Mucosa of descending colon (tissue), 3 donors: ENCODE measurements at regions not wholly inside any gene's neighbourhood (a gene's known extent, or its start where the extent isn't known, plus 50 kb on each side); places are given as distances from the start of the nearest gene placed in this dataset.

Experiments used
- ATAC-seq: fragments of 200-7000 bp; cut with Tn5 transposase; one replicate; pipeline ENCODE4 v1.9.1; 2020; ENCODE audit warnings: mild to moderate bottlenecking, moderate library complexity
- DNase-seq, 3 donors: peaks; one replicate each; pipeline ENCODE4 v3.0.0-alpha.2; 2020
- H3K36me3 ChIP-seq: fragments of 200-600 bp; one replicate; pipeline ENCODE4 v1.8.0; 2021; ENCODE audit warnings: low read depth, mild to moderate bottlenecking
- H3K4me1 ChIP-seq: fragments of 200-600 bp; one replicate; pipeline ENCODE4 v1.8.0; 2021; ENCODE audit warnings: low read depth, mild to moderate bottlenecking
- H3K4me3 ChIP-seq: fragments of 200-600 bp; one replicate; pipeline ENCODE4 v1.8.0; 2021; ENCODE audit warnings: mild to moderate bottlenecking
- H3K9me3 ChIP-seq: fragments of 200-600 bp; one replicate; pipeline ENCODE4 v1.8.0; 2021; ENCODE audit warnings: mild to moderate bottlenecking
- intact Hi-C, 2 donors: fragments of 100-400 bp; cut with DNase I in 1 of 2; cut with micrococcal nuclease in 1 of 2; formaldehyde crosslinking; loops; one replicate each; pipeline versions ENCODE4 v1.11.0 to v1.11.1; 2022; cut with DNase I, micrococcal nuclease
- TF ChIP-seq, protein P1 (sequence below): fragments of 200-600 bp; IDR thresholded peaks from one replicate; pipeline ENCODE4 v1.8.0; 2022; ENCODE audit warnings: antibody characterized with exemption, mild to moderate bottlenecking
- donor health status: DM: no; HTN: no; CAD: no; lungs with moderate emphysema.
- donor health status: DM: no; HTN: no; CAD: no.
- donor health status: DM: no; HTN: yes; CAD: no.

DNA sequence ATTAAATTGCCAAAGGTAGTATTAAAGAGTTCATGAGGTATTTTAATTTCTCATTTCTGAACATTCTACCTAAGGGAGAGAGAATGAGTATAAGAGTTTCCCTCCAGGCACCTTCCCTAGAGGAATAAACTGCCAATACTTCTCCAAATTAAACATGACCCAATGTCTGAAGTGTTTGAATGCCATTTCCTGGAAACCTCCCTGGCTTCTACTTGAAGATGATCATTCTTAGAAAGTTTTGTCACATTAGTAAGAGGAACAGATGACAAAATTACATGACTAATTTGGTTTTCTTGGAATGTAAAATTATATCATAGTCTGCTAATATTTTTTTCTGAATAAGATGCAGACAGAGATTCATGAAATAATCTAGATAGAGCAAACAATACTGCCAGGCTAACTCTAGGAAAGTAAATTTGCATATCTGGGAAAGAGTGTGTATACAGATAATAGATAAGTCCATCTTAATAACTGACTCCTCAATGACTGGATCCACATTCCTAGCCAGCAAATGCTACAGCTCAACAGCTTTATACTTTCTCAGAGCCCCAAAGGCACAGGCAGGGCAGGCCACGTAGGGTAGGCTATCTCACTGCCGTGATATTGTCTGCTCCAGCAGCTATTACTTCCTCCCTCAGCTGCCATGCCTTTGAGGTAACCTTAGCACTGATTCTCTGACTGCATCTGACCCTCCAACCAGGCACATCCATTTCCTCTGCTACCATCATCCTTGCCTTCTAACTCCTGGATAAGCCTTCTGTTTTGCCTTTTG is 630.8 kb upstream of the PIK3C3 start:
- TF ChIP-seq, protein P1, sequence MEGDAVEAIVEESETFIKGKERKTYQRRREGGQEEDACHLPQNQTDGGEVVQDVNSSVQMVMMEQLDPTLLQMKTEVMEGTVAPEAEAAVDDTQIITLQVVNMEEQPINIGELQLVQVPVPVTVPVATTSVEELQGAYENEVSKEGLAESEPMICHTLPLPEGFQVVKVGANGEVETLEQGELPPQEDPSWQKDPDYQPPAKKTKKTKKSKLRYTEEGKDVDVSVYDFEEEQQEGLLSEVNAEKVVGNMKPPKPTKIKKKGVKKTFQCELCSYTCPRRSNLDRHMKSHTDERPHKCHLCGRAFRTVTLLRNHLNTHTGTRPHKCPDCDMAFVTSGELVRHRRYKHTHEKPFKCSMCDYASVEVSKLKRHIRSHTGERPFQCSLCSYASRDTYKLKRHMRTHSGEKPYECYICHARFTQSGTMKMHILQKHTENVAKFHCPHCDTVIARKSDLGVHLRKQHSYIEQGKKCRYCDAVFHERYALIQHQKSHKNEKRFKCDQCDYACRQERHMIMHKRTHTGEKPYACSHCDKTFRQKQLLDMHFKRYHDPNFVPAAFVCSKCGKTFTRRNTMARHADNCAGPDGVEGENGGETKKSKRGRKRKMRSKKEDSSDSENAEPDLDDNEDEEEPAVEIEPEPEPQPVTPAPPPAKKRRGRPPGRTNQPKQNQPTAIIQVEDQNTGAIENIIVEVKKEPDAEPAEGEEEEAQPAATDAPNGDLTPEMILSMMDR, result no peak
- intact Hi-C loops, result no loop called here
- no peak for ATAC-seq
- no peaks in the 10 kb centered on the region for H3K36me3 ChIP-seq
- H3K9me3 ChIP-seq, result no peaks in the 10 kb centered on the region
- no peak overlapping the region for H3K4me3 ChIP-seq
- no peaks in the 10 kb centered on the region for H3K4me1 ChIP-seq
- DNase-seq, result no peak

DNA sequence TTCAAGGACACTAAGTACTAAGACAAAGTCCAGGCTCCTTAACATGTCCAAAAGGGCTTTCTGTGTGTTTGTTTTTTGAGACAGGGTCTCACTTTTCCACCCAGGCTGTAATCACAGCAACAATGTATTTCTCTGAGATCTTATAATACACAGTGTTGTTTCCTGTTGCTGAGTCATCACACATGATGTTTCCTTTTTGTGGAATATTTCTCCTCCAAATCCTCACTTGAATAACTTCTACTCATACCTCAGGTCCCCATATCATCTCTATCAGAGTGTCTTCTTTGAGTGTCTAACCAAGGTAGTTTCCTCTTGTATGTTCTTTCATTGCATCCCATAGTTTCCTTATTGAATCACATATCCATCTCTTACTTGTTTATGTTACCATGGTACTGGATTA is 632.0 kb upstream of the PIK3C3 start:
- TF ChIP-seq, protein P1, result no peak
- no peaks in the 10 kb centered on the region for H3K36me3 ChIP-seq
- ATAC-seq (no peak), DNase-seq (no peak)
- no peaks in the 10 kb centered on the region for H3K9me3 ChIP-seq
- H3K4me1 ChIP-seq, result no peaks in the 10 kb centered on the region
- H3K4me3 ChIP-seq, result no peak overlapping the region
- intact Hi-C loops, result no loop called here

- H3K4me3 ChIP-seq, result no peak overlapping the region
- no peaks in the 10 kb centered on the region for H3K4me1 ChIP-seq
- ATAC-seq, result no peak
- H3K9me3 ChIP-seq, result no peaks in the 10 kb centered on the region
- H3K36me3 ChIP-seq, result no peaks in the 10 kb centered on the region
- no peak for DNase-seq
- intact Hi-C loops, result no loop called here
- TF ChIP-seq, protein P1, result no peak
These were observed 634.9 kb upstream of the PIK3C3 start for GRCh38 chr18:41320100-41320499.

DNA sequence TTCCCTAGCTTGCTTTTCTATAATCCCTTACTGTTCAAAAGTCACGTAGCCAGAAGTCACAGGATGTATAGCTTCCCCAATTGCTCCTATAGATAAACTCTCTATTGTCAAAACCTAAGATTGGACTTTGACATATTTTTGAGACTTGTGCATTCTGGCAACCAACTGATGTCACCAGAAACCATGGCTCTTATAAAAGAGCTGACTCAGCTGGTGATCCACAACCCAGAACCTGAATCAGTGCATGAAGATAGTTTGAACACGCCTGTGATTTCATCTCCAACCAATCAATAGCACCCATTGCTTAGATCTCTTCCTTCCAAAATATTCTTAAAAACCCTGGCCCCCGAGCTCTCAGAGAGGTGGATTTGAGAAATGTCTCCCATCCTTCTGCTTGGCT is 639.9 kb upstream of the PIK3C3 start:
- Histone ChIP-seq H3K4me1 (no peaks in the 10 kb centered on the region), H3K9me3 (no peaks in the 10 kb centered on the region), H3K4me3 (no peak overlapping the region), H3K36me3 (no peaks in the 10 kb centered on the region)
- TF ChIP-seq, protein P1, result no peak
- ATAC-seq, result no peak
- intact Hi-C loops, result no loop called here
- DNase-seq, result no peak

DNA sequence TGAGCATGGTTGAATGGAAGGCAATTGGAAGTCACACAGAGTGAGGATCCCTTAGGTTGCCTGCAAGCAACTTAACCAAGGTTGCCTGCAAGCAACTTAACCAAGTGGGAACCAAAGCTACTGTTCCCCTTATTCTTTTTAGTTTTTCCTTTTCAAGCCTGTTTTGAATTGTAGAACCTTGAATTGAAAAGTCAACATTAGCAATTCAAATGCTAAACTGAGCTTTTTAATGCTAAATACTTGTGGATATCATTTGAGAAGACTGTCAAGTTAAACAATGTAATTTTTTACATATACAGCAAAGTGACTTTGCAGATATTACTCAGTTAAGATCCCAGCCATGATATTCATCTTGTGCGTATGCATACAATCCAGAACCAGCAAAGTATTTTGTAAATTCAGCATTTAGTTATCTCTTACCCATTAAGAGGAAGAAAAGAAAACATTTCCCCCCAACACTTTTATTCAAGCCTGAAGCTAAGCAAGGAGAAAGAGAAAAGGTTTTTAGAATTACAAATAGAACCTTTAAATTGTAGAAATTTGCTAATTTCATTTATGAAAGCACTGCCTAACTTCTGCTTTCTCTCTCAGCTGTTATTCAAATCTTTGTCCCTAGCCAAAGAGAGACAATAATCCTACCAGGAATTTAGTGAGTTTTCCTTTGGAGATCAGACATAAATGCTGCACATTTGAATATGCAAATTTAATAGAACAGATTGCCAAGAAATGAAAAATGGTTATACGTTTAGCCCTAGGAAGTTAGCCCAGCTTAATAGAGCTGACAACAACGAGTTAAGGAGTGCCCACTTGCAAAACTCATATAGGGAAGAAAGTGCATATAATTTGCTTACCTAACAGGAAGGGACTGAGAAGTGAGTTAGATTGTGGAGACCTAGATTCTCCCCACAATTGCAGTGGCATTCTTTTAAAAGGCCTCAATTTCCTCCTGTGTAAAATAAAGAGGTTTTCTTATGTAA is 643.2 kb upstream of the PIK3C3 start:
- TF ChIP-seq, protein P1, result no peak
- ATAC-seq, result no peak
- Histone ChIP-seq H3K4me3 (no peak overlapping the region), H3K4me1 (no peaks in the 10 kb centered on the region), H3K9me3 (no peaks in the 10 kb centered on the region), H3K36me3 (no peaks in the 10 kb centered on the region)
- intact Hi-C loops, result no loop called here
- no peak for DNase-seq
